ENCODE measurements at regions not wholly inside any gene's neighbourhood (a gene's known extent, or its start where the extent isn't known, plus 50 kb on each side); places are given as distances from the start of the nearest gene placed in this dataset.

DNA sequence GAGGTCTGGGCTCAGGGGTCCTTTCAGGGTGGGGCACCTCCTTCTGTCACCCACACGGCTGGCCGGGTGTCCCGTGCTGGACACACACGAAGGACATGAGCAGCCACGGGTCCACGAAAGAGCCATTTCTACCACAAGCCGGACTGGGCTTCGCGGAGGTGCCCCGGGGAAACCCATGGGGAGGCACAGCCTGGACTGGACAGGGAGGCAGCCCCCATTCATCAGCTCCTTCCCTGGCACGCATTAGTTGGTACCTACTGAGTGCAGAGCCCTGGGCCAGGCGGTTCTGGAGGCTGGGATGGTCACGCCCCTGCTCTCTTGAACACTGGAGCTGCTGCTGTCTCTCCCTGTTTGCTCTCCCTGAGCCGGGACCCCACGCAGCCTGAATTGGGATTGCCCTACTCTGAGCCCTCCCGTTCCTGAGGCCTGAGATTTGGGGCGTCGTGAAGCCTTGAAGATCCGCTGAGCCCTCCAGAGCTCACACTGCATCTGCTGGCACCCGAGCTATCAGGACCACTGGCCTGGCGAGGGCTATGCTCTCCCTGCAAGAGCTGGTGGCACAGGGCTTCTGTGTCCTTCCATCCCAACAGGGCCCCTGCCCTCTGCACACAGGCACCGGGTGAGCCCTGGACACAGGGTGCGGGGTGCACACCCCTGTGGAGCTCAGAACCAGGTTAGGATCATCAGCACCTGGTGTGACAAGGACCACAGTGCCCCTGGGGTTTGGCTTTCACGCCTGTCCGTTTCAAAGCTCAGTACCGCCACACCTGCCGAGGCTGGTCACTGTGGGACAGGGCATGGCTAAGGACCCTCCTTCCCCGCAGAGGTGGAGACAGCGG lies 84.6 kb downstream of the MYEOV start:
- DNase-seq (ENCODE audit: low read depth) = no peak

- no peak for DNase-seq (ENCODE audit: low read depth)
Observed at GRCh38 chr11:69380451-69380901, 86.5 kb downstream of the MYEOV start.

- DNase-seq (ENCODE audit: low read depth) = no peak
Observed at GRCh38 chr11:69380921-69381581, 87.1 kb downstream of the MYEOV start.

DNA sequence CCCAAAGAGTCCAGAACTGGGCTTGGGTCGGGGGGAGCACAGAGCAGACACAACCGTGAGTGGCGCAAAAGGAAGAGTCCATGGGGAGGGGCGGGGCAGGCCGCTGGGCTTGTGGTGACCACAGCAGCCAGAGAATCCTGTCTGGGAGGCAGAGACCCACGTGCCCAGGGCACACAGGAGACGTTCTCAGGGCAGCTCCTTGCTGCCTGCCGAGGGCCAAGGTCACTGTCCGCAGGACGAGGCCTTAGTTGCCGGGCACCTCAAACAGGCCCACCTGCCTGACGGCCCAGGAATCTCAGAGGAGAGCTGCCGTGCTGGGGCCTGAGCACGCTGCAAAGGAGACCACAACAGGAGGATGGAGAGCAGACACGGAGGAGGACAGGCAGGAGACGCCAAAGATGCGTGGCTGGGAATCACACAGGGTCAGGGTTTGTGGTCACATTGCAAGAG lies 87.8 kb downstream of the MYEOV start:
- no peak for DNase-seq (ENCODE audit: low read depth)

DNA sequence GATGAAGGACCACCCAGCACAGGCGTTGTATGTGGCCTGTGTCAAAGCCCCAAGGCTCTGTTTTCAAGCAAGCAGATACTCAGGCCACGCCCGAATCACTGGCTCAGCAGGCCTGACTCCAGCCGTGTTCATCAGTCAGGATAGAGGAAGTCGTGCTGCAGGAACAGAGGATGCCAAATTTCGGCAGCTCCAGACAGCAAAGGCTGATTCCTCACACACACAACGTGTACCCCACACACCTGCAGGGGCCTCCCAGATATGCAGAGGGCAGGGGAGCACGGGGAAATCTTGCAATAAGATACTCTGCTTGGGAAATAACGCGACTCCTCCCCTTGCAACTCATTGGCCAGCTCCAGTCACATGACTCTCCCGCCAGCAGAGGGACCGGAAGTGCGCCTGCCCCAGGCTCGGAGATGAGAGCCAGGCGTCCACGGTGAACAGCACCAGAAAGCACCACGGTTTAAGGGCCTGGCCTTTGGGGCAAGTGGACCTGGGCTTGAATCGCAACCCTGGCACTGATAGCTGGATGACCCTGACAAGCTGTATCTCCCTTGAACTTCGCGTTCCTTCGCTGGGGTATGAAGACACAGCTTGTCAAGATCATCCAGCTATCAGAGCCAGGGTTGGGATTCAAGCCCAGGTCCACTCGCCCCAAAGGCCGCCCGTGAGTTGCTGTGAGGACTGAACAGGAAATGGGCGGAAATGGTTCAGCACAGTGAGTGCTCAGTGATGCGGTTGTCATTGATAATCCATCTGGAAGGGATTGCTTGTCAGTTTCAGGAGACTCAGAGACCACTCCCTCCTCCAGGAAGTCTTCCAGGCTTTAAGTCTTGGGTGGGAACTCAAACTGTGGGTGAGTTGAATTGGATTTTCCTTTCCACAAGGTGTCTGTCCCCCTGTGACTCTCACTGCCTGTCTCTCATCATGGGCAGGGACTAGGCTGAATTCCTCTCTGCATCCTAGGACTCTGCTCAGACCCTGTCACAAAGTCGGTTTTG lies 88.5 kb downstream of the MYEOV start:
- DNase-seq (ENCODE audit: low read depth) = no peak

- no peak for DNase-seq (ENCODE audit: low read depth)
Observed at GRCh38 chr11:69383372-69384250, 89.7 kb downstream of the MYEOV start.

- DNase-seq (ENCODE audit: low read depth) = no peak
Observed at GRCh38 chr11:69384251-69385143, 90.5 kb downstream of the MYEOV start.

DNA sequence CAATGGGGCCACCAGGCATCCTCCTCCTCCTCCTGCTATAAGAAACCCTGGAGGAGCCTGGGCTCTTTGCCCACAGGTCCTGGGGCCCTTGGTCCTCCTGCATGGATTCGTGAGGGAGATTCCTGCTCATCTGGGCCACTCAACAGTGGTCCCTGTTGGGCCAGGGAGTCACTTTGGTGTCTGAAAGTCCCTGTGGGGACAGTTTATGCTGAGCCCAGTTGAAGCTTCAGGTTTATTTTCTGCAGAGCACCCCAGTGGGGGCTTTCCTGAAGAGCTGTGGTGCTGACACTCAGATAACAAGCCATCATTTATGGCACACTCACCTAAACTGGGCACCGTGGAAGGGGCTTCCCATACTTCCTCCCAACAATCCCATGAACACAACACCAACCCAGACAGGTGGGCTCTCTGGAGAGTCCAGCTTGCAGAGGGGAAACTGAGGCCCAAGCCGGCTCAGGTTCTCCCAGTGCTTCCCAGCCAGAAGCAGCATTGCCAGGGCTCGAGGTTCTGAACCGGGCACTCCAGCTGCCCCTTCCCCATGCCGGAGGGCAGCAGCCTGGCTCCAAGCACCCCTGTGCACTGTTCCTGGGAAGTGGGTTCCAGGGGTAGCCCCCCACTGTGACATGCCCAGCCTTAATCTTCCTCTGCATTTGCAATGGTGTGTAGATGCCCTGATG lies 91.3 kb downstream of the MYEOV start:
- DNase-seq (ENCODE audit: low read depth) = no peak

- DNase-seq (ENCODE audit: low read depth) = no peak
Observed at GRCh38 chr11:69385832-69386427, 92.0 kb downstream of the MYEOV start.

DNA sequence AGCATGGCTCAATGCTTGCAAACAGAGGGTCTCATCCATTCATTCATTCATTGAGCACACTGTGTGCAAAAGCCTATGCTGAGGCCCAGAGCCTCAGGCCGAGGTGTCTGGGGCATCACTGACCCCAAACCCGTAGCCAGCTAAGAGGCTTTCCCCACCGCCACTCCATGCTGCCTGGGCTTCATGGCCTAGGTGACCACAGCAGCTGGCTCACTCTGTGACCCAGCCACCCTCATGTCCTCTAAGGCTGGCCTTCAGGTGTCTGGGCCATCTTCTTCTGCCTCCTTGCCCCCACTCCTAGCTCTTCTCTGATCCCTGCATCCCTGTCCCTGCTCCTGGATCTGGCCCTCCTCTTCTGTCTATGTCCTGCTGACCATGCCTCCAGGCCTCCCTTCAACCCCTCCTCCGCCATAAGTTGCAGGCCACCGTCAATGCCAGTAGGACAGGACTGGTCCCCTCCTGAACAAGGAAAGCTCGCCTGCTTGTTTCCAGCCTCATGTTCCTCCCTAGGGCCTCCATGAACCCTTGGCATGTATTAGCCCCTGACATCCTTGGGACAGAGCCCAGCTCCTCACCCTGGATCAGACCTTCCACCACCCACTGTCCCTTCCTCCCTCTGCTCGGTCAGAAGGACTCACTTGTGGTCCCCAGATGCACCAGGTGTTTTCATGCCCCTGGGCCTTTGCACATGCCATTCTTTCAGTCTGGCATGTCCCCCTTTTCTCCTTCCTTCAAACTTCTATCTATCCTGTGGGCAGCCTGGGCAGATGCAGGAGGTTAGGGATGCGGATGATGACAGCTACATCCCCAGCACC lies 92.8 kb downstream of the MYEOV start:
- no peak for DNase-seq (ENCODE audit: low read depth)

DNA sequence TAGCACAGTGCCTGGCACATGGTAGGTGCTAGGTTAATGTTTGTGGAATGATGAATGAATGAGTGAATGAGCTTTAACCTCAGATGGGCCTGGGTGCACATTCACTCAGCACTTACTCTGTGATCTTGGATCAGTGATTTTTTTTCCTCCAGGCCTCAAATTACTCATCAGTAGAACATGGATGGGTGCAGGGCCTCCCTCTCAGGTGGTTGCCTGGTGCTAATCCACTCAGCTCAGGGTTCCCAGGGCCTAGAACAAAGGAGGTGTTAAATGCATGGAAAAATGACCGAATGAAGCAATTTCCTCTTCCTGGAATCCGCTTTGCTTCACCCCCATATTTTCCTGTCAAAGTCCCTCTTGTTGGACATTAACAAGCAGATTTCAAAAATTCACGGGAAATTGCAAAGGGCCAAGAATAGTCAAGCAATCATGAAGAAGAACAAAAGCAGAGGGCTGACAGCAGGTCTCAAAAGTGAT lies 93.5 kb downstream of the MYEOV start:
- no peak for DNase-seq (ENCODE audit: low read depth)

GRCh38 chr11:69388210-69388609 lies 93.3 kb upstream of the LINC01488 start:
- DNase-seq (ENCODE audit: low read depth) = no peak

DNA sequence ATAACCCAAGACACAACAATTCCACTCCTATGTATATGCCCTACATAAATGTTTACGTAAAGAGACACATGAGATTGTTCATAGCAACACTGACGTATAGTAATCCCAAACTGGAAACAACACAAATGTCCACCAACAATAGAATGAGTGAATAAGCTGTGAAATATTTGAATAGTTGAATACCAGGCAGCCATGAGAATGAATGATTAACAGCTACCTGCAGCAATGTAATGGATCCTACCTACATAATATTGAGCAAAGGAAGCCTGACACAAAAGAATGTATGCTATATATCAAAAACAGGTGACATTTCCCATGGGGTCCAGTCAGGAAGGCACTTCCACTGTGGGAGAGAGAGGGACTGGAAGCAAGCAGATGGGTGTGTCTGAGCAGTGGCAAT lies 92.8 kb upstream of the LINC01488 start:
- DNase-seq (ENCODE audit: low read depth) = no peak

GRCh38 chr11:69390561-69390960 lies 90.9 kb upstream of the LINC01488 start:
- no peak for DNase-seq (ENCODE audit: low read depth)

DNA sequence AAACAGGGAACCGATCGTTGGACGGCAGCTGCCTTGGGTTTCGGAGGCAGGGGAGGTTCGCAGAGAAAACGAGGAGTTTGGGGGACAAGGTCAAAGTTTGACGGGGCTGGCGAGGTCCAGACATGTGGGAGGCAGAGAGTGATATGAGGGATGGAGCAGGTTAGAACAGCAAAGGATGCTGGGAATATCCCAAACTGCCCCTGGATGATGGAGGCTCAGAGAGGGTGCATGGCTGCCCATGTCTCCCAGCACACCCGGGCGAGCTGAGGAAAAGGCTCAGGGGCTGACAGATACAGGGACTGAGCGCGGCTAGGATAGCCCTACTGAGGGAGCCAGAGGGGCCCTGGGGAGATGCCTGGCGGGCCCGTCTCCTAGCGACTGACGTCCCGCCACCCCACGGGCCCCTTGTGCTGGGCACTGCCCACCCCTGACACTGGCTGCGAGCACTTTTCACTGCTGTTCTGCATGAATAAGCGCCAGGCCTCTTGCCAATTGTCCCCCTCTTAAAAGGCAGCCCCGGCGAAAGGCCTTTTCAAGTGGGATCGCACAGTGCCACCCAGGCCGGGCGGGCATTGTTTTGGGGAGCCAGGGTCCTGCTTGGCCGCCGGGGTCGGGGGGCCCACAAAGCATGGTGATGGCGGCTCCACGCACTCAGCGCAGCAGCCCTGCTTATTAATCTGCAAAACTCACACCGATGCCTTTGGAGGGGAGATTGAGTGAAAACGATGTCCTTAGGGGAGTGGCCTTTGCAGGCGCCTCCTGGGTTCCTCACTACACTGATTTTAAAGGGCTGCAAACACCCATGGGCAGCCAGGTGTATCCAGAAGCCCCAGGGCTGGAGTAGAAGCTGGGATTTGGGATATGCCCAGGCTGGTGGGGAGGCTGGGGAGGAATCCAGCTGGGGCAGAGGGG lies 90.0 kb upstream of the LINC01488 start:
- DNase-seq (ENCODE audit: low read depth) = no peak

- no peak for DNase-seq (ENCODE audit: low read depth)
Observed at GRCh38 chr11:69392104-69392653, 89.3 kb upstream of the LINC01488 start.

Measured in stimulated activated CD8-positive, alpha-beta memory T cell treated with anti-CD3 and anti-CD28 coated beads, Interleukin-7, amount 100 ng/mL, for 24 hours (primary cell).